Fibroblast of lung (primary cell): ENCODE measurements at regions not wholly inside any gene's neighbourhood (a gene's known extent, or its start where the extent isn't known, plus 50 kb on each side); places are given as distances from the start of the nearest gene placed in this dataset.

Experiments
- EZH2 ChIP-seq: IDR thresholded peaks from 2 replicates; pipeline ENCODE4 v1.5.1; 2012; ENCODE audit warnings: low read length, control low read depth, mild to moderate bottlenecking; ENCODE audit errors: missing control alignments
- TF ChIP-seq, protein P1 (sequence below), 2 donors: IDR thresholded peaks in 1 of 2; conservative IDR thresholded peaks in 1 of 2; 1 replicate in 1 of 2; 2 replicates in 1 of 2; pipeline ENCODE4 v1.5.1; 2011 to 2012; ENCODE audit warnings: low read length in 2 of 2, control low read depth in 1 of 2, inconsistent platforms in 1 of 2, low read depth in 1 of 2, mild to moderate bottlenecking in 1 of 2

DNA sequence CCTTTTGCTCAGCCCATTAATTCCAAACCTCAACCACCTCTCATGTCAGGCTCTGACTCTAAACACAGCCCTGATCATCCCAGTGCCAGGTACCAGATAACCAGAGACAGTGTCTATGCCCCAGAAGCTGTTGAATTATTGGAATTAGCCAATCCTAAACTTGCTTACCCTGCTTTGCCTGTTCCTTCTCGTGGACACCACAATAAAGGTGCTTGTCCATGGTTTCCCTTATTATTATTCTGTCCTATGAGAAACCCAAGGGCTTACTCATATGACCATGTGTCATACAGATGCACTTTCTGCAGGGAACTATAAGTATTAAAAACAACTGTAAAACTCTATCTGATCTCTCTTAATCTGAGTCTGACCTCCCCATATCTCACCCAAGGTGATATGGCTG lies 2193.8 kb upstream of the PIK3C3 start:
- TF ChIP-seq, protein P1, sequence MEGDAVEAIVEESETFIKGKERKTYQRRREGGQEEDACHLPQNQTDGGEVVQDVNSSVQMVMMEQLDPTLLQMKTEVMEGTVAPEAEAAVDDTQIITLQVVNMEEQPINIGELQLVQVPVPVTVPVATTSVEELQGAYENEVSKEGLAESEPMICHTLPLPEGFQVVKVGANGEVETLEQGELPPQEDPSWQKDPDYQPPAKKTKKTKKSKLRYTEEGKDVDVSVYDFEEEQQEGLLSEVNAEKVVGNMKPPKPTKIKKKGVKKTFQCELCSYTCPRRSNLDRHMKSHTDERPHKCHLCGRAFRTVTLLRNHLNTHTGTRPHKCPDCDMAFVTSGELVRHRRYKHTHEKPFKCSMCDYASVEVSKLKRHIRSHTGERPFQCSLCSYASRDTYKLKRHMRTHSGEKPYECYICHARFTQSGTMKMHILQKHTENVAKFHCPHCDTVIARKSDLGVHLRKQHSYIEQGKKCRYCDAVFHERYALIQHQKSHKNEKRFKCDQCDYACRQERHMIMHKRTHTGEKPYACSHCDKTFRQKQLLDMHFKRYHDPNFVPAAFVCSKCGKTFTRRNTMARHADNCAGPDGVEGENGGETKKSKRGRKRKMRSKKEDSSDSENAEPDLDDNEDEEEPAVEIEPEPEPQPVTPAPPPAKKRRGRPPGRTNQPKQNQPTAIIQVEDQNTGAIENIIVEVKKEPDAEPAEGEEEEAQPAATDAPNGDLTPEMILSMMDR (conservative IDR thresholded peaks at IDR 0.05 in 1 of 2, IDR thresholded peaks at IDR 0.05 in 1 of 2; ENCODE audit: low read depth in 1 of 2, low read length in 2 of 2) = no peak
- no peak for TF ChIP-seq EZH2
